ENCODE measurements at regions not wholly inside any gene's neighbourhood (a gene's known extent, or its start where the extent isn't known, plus 50 kb on each side); places are given as distances from the start of the nearest gene placed in this dataset.

- TF ChIP-seq POLR2AphosphoS5 (IDR thresholded peaks at IDR 0.05; ENCODE audit: borderline replicate concordance, low read depth, low read length): no peak
- TF ChIP-seq EZH2 (IDR thresholded peaks at IDR 0.05): no peak
- TF ChIP-seq FOXP2 (optimal IDR thresholded peaks at IDR 0.05; ENCODE audit: control extremely low read depth, extremely low read length, insufficient read depth): no peak
Observed at GRCh38 chr22:25281675-25282345, 62.4 kb downstream of the CRYBB2 start.
